H9 (cell line): ENCODE measurements at regions not wholly inside any gene's neighbourhood (a gene's known extent, or its start where the extent isn't known, plus 50 kb on each side); places are given as distances from the start of the nearest gene placed in this dataset.

ENCODE experiments used
- DNase-seq: peaks from one replicate; pipeline ENCODE4 v3.0.0-alpha.2; 2017
- H2AFZ ChIP-seq: one replicate; pipeline ENCODE4 v1.6.1; 2013; ENCODE audit warnings: mild to moderate bottlenecking, low read length, control low read depth, moderate library complexity
- H2AK5ac ChIP-seq: 2 replicates; pipeline ENCODE4 v1.6.1; 2013; ENCODE audit warnings: low read length, control low read depth, mixed read lengths; ENCODE audit not compliant: insufficient read length
- H2BK120ac ChIP-seq: one replicate; pipeline ENCODE4 v1.6.1; 2013; ENCODE audit warnings: low read depth, mild to moderate bottlenecking, low read length, control low read depth, inconsistent platforms; ENCODE audit not compliant: poor library complexity, severe bottlenecking
- H2BK12ac ChIP-seq: 2 replicates; pipeline ENCODE4 v1.6.1; 2013; ENCODE audit warnings: low read length, control low read depth, mixed read lengths, low read depth; ENCODE audit not compliant: insufficient read length
- H2BK15ac ChIP-seq: 2 replicates; pipeline ENCODE4 v1.6.1; 2013; ENCODE audit warnings: low read depth, low read length, control low read depth
- H2BK20ac ChIP-seq: one replicate; pipeline ENCODE4 v1.6.1; 2013; ENCODE audit warnings: low read depth, mild to moderate bottlenecking, low read length, control low read depth, inconsistent platforms; ENCODE audit not compliant: poor library complexity, severe bottlenecking
- H2BK5ac ChIP-seq: 2 replicates; pipeline ENCODE4 v1.6.1; 2013; ENCODE audit warnings: low read length, control low read depth, mixed read lengths; ENCODE audit not compliant: insufficient read length
- H3K14ac ChIP-seq: 2 replicates; pipeline ENCODE4 v1.6.1; 2013; ENCODE audit warnings: low read length, control low read depth; ENCODE audit not compliant: insufficient read depth
- H3K18ac ChIP-seq: 2 replicates; pipeline ENCODE4 v1.6.1; 2013; ENCODE audit warnings: low read depth, mild to moderate bottlenecking, mixed read lengths, low read length, control low read depth; ENCODE audit not compliant: insufficient read length
- H3K23ac ChIP-seq: 2 replicates; pipeline ENCODE4 v1.6.1; 2013; ENCODE audit warnings: low read length, control low read depth, mixed read lengths, low read depth; ENCODE audit not compliant: insufficient read length
- H3K23me2 ChIP-seq: 2 replicates; pipeline ENCODE4 v1.6.1; 2013; ENCODE audit warnings: low read depth, mild to moderate bottlenecking, mixed read lengths, low read length, control low read depth; ENCODE audit not compliant: insufficient read length, poor library complexity, severe bottlenecking
- H3K27ac ChIP-seq: 2 replicates; pipeline ENCODE4 v1.5.1; 2013; ENCODE audit warnings: low read length, control low read depth, mixed read lengths, low read depth; ENCODE audit not compliant: insufficient read length
- H3K27me3 ChIP-seq: 2 replicates; pipeline ENCODE4 v1.6.1; 2013; ENCODE audit warnings: low read length, control low read depth, inconsistent platforms; ENCODE audit not compliant: insufficient read depth
- H3K4ac ChIP-seq: 2 replicates; pipeline ENCODE4 v1.6.1; 2013; ENCODE audit warnings: low read depth, mild to moderate bottlenecking, control low read depth, inconsistent platforms, low read length, moderate library complexity
- H3K4me1 ChIP-seq: 2 replicates; pipeline ENCODE4 v1.6.1; 2013; ENCODE audit warnings: low read length, control low read depth, inconsistent platforms; ENCODE audit not compliant: insufficient read depth
- H3K4me2 ChIP-seq: 2 replicates; pipeline ENCODE4 v1.6.1; 2013; ENCODE audit warnings: low read length, control low read depth, mixed read lengths; ENCODE audit not compliant: insufficient read length, insufficient read depth
- H3K56ac ChIP-seq: 2 replicates; pipeline ENCODE4 v1.6.1; 2013; ENCODE audit warnings: low read depth, mild to moderate bottlenecking, mixed read lengths, low read length, control low read depth; ENCODE audit not compliant: insufficient read length
- H3K79me1 ChIP-seq: 2 replicates; pipeline ENCODE4 v1.6.1; 2013; ENCODE audit warnings: low read depth, mild to moderate bottlenecking, moderate library complexity, low read length, control low read depth, inconsistent platforms; ENCODE audit not compliant: insufficient read depth, poor library complexity, severe bottlenecking
- H3K79me2 ChIP-seq: 2 replicates; pipeline ENCODE4 v1.6.1; 2013; ENCODE audit warnings: low read length, control low read depth, inconsistent platforms; ENCODE audit not compliant: insufficient read depth
- H3K9ac ChIP-seq: 2 replicates; pipeline ENCODE4 v1.6.1; 2013; ENCODE audit warnings: low read length, control low read depth, mixed read lengths; ENCODE audit not compliant: insufficient read length; ENCODE audit errors: extremely low read depth
- H3K9me3 ChIP-seq: one replicate; pipeline ENCODE4 v1.6.1; 2013; ENCODE audit warnings: low read depth, low read length, inconsistent platforms; ENCODE audit not compliant: control insufficient read depth
- H3T11ph ChIP-seq: one replicate; pipeline ENCODE4 v1.6.1; 2013; ENCODE audit warnings: mild to moderate bottlenecking, low read length, control low read depth, inconsistent platforms
- H4K20me1 ChIP-seq: one replicate; pipeline ENCODE4 v1.6.1; 2013; ENCODE audit not compliant: control insufficient read depth, insufficient read length, insufficient read depth
- H4K5ac ChIP-seq: 2 replicates; pipeline ENCODE4 v1.6.1; 2013; ENCODE audit warnings: low read depth, mild to moderate bottlenecking, mixed read lengths, low read length, control low read depth; ENCODE audit not compliant: insufficient read length
- H4K8ac ChIP-seq: replicated peaks from 2 replicates; pipeline ENCODE4 v1.6.1; 2013; ENCODE audit warnings: low read length, control low read depth, mixed read lengths, low read depth; ENCODE audit not compliant: insufficient read length
- H4K91ac ChIP-seq: 2 replicates; pipeline ENCODE4 v1.6.1; 2013; ENCODE audit warnings: low read depth, mild to moderate bottlenecking, moderate library complexity, mixed read lengths, low read length, control low read depth; ENCODE audit not compliant: insufficient read length
- H3K27ac Mint-ChIP-seq, 3 experiments: 2 replicates in 2 of 3; 3 replicates in 1 of 3; pipeline ENCODE4 v1.8.0; 2020 to 2021; ENCODE audit warnings: mixed read lengths in 3 of 3, mild to moderate bottlenecking in 1 of 3, moderate library complexity in 1 of 3
- H3K27me3 Mint-ChIP-seq: 2 replicates; pipeline ENCODE4 v1.8.0; 2021; ENCODE audit warnings: low read depth, mild to moderate bottlenecking, moderate library complexity, mixed read lengths
- H3K36me3 Mint-ChIP-seq, 3 experiments: 2 replicates in 2 of 3; 3 replicates in 1 of 3; pipeline ENCODE4 v1.8.0; 2020 to 2021; ENCODE audit warnings: low read depth in 3 of 3, mixed read lengths in 3 of 3; ENCODE audit not compliant: insufficient read depth in 1 of 3
- H3K4me1 Mint-ChIP-seq, 2 experiments: 2 replicates each; pipeline ENCODE4 v1.8.0; 2020; ENCODE audit warnings: mixed read lengths in 2 of 2
- H3K4me3 Mint-ChIP-seq, 2 experiments: 2 replicates in 1 of 2; 3 replicates in 1 of 2; pipeline ENCODE4 v1.8.0; 2020 to 2021; ENCODE audit warnings: mild to moderate bottlenecking in 2 of 2, mixed read lengths in 2 of 2, moderate library complexity in 1 of 2
- H3K9me3 Mint-ChIP-seq, 2 experiments: 2 replicates in 1 of 2; 3 replicates in 1 of 2; pipeline ENCODE4 v1.8.0; 2020; ENCODE audit warnings: mild to moderate bottlenecking in 2 of 2, mixed read lengths in 2 of 2, moderate library complexity in 1 of 2
- WGBS: extraction: QIAGEN DNeasy Blood & Tissue Kit; methylation state at CpG from one replicate; pipeline ENCODE4 v1.1.7; 2013; ENCODE audit warnings: missing lambda C conversion rate, low lambda C conversion rate, mixed read lengths; ENCODE audit not compliant: insufficient read length; ENCODE audit errors: extremely low coverage; 5-methylcytosine and 5-hydroxymethylcytosine counted together
- TF ChIP-seq, protein P1 (sequence below): fragments of 200-600 bp; sonication (generic); conservative IDR thresholded peaks from 3 replicates; pipeline ENCODE4 v1.8.0; 2021; ENCODE audit warnings: antibody characterized with exemption, mild to moderate bottlenecking

DNA sequence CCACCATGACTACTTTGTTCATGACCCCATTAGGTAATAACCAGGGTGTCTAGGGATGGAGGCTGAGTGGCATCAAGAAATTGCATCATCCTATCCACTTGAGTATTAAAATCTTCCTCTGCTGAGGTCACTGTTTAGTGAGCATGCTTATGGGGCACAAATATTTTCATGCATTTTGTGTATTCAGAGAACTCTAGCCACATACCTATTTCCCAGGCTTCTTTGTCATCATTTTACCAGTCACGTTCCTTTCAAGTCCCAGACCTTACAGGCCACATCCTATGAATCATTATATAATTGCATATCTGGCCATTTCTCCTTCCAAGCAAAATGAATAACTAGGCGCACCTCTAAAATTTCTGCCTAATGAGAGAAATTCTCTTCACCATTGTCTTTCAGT lies 1882.9 kb upstream of the AGA start:
- no peaks in the 10 kb centered on the region for H4K20me1 ChIP-seq
- no peak overlapping the region for H3K27ac Mint-ChIP-seq
- H3K36me3 Mint-ChIP-seq, result no peaks in the 10 kb centered on the region; a peak in 1 of 7 replicates

More for the DNA sequence above, 1882.9 kb upstream of the AGA start:
- Histone ChIP-seq H2BK20ac (no peak overlapping the region), H3K79me2 (no peaks in the 10 kb centered on the region), H3K14ac (no peak overlapping the region), H4K8ac (no peak overlapping the region), H3T11ph (no peak overlapping the region), H2AFZ (no peak overlapping the region), H3K27me3 (no peaks in the 10 kb centered on the region), H2AK5ac (no peak overlapping the region), H3K4me1 (no peaks in the 10 kb centered on the region), H2BK12ac (no peak overlapping the region), H3K4me2 (no peak overlapping the region), H3K9me3 (no peaks in the 10 kb centered on the region), H3K4ac (no peak overlapping the region), H2BK15ac (no peak overlapping the region), H3K9ac (no peak overlapping the region), H3K23ac (no peak overlapping the region), H4K5ac (no peak overlapping the region), H3K18ac (no peak overlapping the region), H3K23me2 (no peaks in the 10 kb centered on the region), H3K56ac (no peak overlapping the region), H2BK5ac (no peak overlapping the region), H3K79me1 (no peaks in the 10 kb centered on the region), H4K91ac (no peak overlapping the region), H2BK120ac (no peak overlapping the region), H3K27ac (no peak overlapping the region)
- Mint-ChIP-seq H3K4me3 (no peak overlapping the region), H3K4me1 (peaks cover 5 to 6% of the 10 kb centered on the region in 2 experiments; a peak in 3 of 4 replicates), H3K9me3 (no peaks in the 10 kb centered on the region), H3K27me3 (no peaks in the 10 kb centered on the region)
- WGBS, result no CpG with 5 or more reads among the region's 2 CpGs
- TF ChIP-seq, protein P1, sequence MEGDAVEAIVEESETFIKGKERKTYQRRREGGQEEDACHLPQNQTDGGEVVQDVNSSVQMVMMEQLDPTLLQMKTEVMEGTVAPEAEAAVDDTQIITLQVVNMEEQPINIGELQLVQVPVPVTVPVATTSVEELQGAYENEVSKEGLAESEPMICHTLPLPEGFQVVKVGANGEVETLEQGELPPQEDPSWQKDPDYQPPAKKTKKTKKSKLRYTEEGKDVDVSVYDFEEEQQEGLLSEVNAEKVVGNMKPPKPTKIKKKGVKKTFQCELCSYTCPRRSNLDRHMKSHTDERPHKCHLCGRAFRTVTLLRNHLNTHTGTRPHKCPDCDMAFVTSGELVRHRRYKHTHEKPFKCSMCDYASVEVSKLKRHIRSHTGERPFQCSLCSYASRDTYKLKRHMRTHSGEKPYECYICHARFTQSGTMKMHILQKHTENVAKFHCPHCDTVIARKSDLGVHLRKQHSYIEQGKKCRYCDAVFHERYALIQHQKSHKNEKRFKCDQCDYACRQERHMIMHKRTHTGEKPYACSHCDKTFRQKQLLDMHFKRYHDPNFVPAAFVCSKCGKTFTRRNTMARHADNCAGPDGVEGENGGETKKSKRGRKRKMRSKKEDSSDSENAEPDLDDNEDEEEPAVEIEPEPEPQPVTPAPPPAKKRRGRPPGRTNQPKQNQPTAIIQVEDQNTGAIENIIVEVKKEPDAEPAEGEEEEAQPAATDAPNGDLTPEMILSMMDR, result no peak
- DNase-seq, result no peak
